GM23248 (cell line): ENCODE measurements at regions not wholly inside any gene's neighbourhood (a gene's known extent, or its start where the extent isn't known, plus 50 kb on each side); places are given as distances from the start of the nearest gene placed in this dataset.

ENCODE experiments used
- DNase-seq: peaks from one replicate; pipeline ENCODE4 v3.0.0-alpha.2; 2015
- H2AFZ ChIP-seq: fragments of 200-600 bp; sonication (generic); 2 replicates; pipeline ENCODE4 v1.6.1; 2016; ENCODE audit warnings: antibody characterized with exemption
- H3F3A ChIP-seq: fragments of 200-600 bp; sonication (generic); 2 replicates; pipeline ENCODE4 v1.6.1; 2016; ENCODE audit warnings: mild to moderate bottlenecking, antibody characterized with exemption, mixed run types; ENCODE audit not compliant: insufficient read depth
- H3K27ac ChIP-seq: fragments of 200-600 bp; sonication (generic); 2 replicates; pipeline ENCODE4 v1.5.1; 2016; ENCODE audit warnings: mild to moderate bottlenecking
- H3K27me3 ChIP-seq: fragments of 200-600 bp; sonication (generic); replicated peaks from 2 replicates; pipeline ENCODE4 v1.6.1; 2016; ENCODE audit warnings: mild to moderate bottlenecking; ENCODE audit not compliant: insufficient read depth
- H3K36me3 ChIP-seq: fragments of 200-600 bp; sonication (generic); 2 replicates; pipeline ENCODE4 v1.6.1; 2016; ENCODE audit warnings: low read depth, mild to moderate bottlenecking
- H3K4me1 ChIP-seq: fragments of 200-600 bp; sonication (generic); 2 replicates; pipeline ENCODE4 v1.6.1; 2016; ENCODE audit warnings: mild to moderate bottlenecking; ENCODE audit not compliant: insufficient read depth
- H3K4me2 ChIP-seq: fragments of 200-600 bp; sonication (generic); one replicate; pipeline ENCODE4 v1.6.1; 2016; ENCODE audit warnings: mild to moderate bottlenecking; ENCODE audit not compliant: unreplicated experiment
- H3K4me3 ChIP-seq: fragments of 200-600 bp; sonication (generic); 2 replicates; pipeline ENCODE4 v1.5.1; 2016; ENCODE audit warnings: mild to moderate bottlenecking
- H3K79me2 ChIP-seq: fragments of 200-600 bp; sonication (generic); 2 replicates; pipeline ENCODE4 v1.6.1; 2016; ENCODE audit warnings: mild to moderate bottlenecking; ENCODE audit not compliant: insufficient read depth
- H3K9ac ChIP-seq: fragments of 200-600 bp; sonication (generic); 2 replicates; pipeline ENCODE4 v1.6.1; 2016; ENCODE audit warnings: mild to moderate bottlenecking
- H3K9me2 ChIP-seq: fragments of 200-600 bp; sonication (generic); 2 replicates; pipeline ENCODE4 v1.6.1; 2016; ENCODE audit warnings: mixed run types, mild to moderate bottlenecking, moderate library complexity; ENCODE audit not compliant: insufficient read depth
- H3K9me3 ChIP-seq: fragments of 200-600 bp; sonication (generic); one replicate; pipeline ENCODE4 v1.6.1; 2017; ENCODE audit warnings: low read depth
- H4K20me1 ChIP-seq: fragments of 200-600 bp; sonication (generic); 2 replicates; pipeline ENCODE4 v1.6.0; 2016; ENCODE audit not compliant: insufficient read depth
- EZH2 ChIP-seq: fragments of 200-600 bp; sonication (generic); IDR thresholded peaks from 2 replicates; pipeline ENCODE4 v1.6.1; 2018; ENCODE audit warnings: antibody characterized with exemption, mild to moderate bottlenecking; ENCODE audit not compliant: insufficient read depth, poor library complexity, severe bottlenecking
- EZH2phosphoT487 ChIP-seq: fragments of 200-600 bp; sonication (generic); IDR thresholded peaks from 2 replicates; pipeline ENCODE4 v1.6.1; 2018; ENCODE audit warnings: antibody characterized with exemption, moderate library complexity, mild to moderate bottlenecking, low read depth; ENCODE audit not compliant: insufficient read depth
- WGBS, 2 experiments: methylation state at CpG; one replicate each; pipeline ENCODE4 v1.1.6; 2015 to 2017; ENCODE audit warnings: low lambda C conversion rate in 2 of 2, low coverage in 1 of 2; ENCODE audit errors: missing lambda C conversion rate in 2 of 2; 5-methylcytosine and 5-hydroxymethylcytosine counted together
- in situ Hi-C: fragments of 300-500 bp; cut with MboI; formaldehyde crosslinking; loops from 2 replicates; pipeline ENCODE4 v1.15.0; 2020

DNA sequence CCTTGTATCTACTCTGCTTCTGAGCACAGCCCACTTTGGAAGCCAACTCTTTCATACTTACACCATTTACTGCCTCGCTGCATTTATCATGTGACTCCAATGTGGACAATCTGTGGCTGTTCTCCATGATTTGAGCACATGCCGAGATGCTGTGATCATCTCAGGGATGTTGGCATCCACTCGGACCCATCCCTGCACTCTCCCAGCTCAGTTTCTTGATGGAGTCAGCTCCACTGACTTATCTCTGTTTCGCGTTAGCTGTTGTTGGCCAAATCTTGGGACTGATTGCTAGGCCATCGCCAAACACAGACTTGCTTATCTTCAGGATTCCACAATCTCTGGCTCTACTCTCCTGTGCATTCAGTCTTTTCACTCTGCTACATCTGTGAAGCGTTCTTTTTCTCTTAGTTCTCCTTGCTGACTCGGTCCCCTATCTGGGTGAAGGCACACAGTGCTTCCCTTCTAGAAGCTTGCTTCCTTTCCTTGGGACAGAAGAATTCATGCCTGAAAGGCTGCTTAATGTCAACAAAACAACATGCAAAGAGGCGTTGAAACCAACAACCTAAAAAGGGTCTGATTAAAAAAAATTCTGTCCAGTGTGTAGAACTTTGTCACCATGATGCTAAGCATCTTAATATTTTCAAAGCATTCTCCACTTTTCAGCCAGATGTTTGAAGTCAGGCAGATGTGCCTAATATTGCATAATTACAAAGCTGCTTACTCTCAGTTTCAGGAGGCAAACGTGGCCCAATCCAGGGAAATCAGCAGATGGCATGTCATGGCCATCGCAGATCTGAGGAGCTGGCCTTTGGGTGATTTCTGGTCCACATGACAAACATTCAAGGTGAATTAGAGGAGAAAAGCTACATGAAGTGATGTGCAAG, 120.7 kb downstream of the NGF start:
- Histone ChIP-seq H3K36me3 (no peaks in the 10 kb centered on the region), H3K4me2 (no peak overlapping the region), H3K79me2 (no peaks in the 10 kb centered on the region), H3K4me1 (peaks cover 6% of the 10 kb centered on the region), H3K9ac (no peak overlapping the region), H3K9me2 (no peaks in the 10 kb centered on the region), H3K27me3 (no peaks in the 10 kb centered on the region), H3K4me3 (no peak overlapping the region), H3K9me3 (no peaks in the 10 kb centered on the region), H3F3A (no peaks in the 10 kb centered on the region), H4K20me1 (no peaks in the 10 kb centered on the region), H2AFZ (no peak overlapping the region), H3K27ac (no peak overlapping the region)
- TF ChIP-seq EZH2phosphoT487 (no peak), EZH2 (no peak)
- no peak for DNase-seq
- in situ Hi-C loops = no loop called here
- WGBS, 2 experiments = 75 to 78% methylated on average over 11 of the region's 11 CpGs

DNA sequence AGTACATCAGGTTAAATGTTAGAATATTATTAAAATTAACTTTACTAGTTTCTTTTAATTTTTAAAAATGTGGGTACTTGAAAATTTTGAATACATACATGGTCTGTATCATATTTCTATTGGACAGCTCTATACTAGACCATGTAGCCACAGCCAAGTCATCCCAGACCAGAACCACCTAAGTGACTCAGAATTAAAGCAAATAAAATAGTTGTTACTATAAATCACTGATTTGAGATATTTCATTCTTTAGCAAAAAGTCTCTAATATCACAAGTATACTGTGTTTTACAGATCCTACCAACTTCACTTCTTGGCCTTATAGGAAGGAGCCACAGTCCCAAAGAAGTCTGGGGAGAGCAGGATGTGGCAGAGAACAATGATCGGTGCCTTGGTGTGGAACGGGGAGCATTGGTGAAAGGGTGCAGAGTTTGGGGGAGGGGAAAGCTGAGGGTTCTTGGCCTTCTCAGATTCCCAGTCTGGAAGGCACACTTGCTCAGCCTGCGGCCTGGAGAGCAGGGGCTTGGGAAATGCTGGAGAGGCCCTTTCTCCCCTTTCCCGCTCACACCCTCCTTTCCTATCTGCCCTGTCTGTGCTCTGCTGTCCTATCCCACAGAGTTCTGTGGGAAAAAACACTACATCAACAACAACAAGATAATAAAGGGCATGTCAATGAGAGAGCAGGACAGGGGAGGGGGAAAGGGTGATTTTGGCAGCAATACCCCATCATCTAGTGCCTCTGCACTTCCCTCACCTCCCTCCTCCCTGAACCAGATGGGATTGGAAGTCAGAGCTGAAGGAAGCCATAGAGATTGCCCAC, 122.1 kb downstream of the NGF start:
- no peak for DNase-seq
- Histone ChIP-seq H3K4me3 (no peak overlapping the region), H4K20me1 (no peaks in the 10 kb centered on the region), H3K9ac (no peak overlapping the region), H3F3A (no peaks in the 10 kb centered on the region), H3K9me2 (no peaks in the 10 kb centered on the region), H3K9me3 (no peaks in the 10 kb centered on the region), H3K36me3 (no peaks in the 10 kb centered on the region), H3K79me2 (no peaks in the 10 kb centered on the region), H3K4me1 (peaks cover 7% of the 10 kb centered on the region), H3K4me2 (no peak overlapping the region), H3K27ac (no peak overlapping the region), H2AFZ (no peak overlapping the region), H3K27me3 (no peaks in the 10 kb centered on the region)
- in situ Hi-C loops = no loop called here
- 97 to 100% methylated on average over 4 of the region's 4 CpGs for WGBS, 2 experiments
- no peak for TF ChIP-seq EZH2
- no peak for TF ChIP-seq EZH2phosphoT487

DNA sequence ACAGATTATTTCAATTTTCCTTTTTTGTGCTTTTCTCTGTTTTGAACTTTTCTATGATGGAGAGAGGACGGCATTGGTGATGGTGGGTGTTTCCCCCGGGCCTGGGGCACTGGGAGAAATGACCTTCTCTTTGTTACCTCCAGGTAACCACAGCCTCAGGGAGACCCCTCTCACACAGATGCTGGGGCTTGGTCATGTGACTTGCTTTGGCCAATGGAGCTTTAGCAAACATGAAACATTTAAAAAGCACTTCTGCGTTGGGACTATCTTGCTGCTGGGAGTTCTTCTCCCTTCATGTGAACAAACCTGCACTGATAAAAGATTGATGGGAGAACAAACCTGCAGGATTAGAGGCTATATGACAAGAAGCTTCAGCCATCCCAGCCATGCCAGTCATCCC, 122.9 kb downstream of the NGF start:
- H2AFZ ChIP-seq = no peak overlapping the region
- no peaks in the 10 kb centered on the region for H3K9me2 ChIP-seq
- H3K4me3 ChIP-seq = no peak overlapping the region
- H3K27ac ChIP-seq = no peak overlapping the region
- H3K4me1 ChIP-seq = peaks cover 15% of the 10 kb centered on the region
- no peaks in the 10 kb centered on the region for H3K27me3 ChIP-seq
- H3K9me3 ChIP-seq = no peaks in the 10 kb centered on the region
- no peak overlapping the region for H3K9ac ChIP-seq
- H4K20me1 ChIP-seq = no peaks in the 10 kb centered on the region
- in situ Hi-C loops = no loop called here
- DNase-seq = no peak
- 95 to 98% methylated on average over 3 of the region's 3 CpGs for WGBS, 2 experiments
- TF ChIP-seq EZH2phosphoT487 = no peak
- no peak for TF ChIP-seq EZH2
- no peak overlapping the region for H3K4me2 ChIP-seq
- H3K79me2 ChIP-seq = no peaks in the 10 kb centered on the region
- peaks cover 7% of the 10 kb centered on the region for H3F3A ChIP-seq
- no peaks in the 10 kb centered on the region for H3K36me3 ChIP-seq

DNA sequence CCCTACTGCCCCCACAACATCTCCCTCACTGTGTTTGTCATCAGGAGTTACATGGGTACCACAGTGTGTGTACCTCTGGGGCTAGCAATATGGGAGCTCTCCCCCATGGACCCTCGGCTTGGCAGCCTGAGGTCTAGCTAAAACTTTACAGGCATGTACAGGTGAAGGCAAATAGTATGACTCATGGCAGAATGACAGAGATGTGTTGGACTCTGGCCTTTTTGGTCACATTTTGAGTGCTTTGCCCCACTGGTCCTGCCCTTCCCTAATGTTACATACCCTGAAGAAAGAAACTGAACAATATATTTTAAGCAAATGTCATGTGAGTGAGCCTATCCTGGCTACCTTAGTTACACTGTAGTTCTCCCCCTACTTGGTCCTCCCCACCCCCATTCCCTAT, 124.0 kb downstream of the NGF start:
- H3K4me3 ChIP-seq = no peak overlapping the region
- no peaks in the 10 kb centered on the region for H3K9me2 ChIP-seq
- H3K36me3 ChIP-seq = no peaks in the 10 kb centered on the region
- in situ Hi-C loops = no loop called here
- H3K27ac ChIP-seq = no peak overlapping the region
- DNase-seq = no peak
- H2AFZ ChIP-seq = no peak overlapping the region
- peaks cover 14% of the 10 kb centered on the region for H3F3A ChIP-seq
- WGBS, 2 experiments = 100% methylated on average over 1 of the region's 1 CpG
- no peaks in the 10 kb centered on the region for H3K9me3 ChIP-seq
- H3K9ac ChIP-seq = no peak overlapping the region
- H4K20me1 ChIP-seq = no peaks in the 10 kb centered on the region
- no peak overlapping the region for H3K4me2 ChIP-seq
- H3K4me1 ChIP-seq = peaks cover 25% of the 10 kb centered on the region
- no peaks in the 10 kb centered on the region for H3K27me3 ChIP-seq
- H3K79me2 ChIP-seq = no peaks in the 10 kb centered on the region
- TF ChIP-seq EZH2phosphoT487 (no peak), EZH2 (no peak)
